ENCODE measurements at regions not wholly inside any gene's neighbourhood (a gene's known extent, or its start where the extent isn't known, plus 50 kb on each side); places are given as distances from the start of the nearest gene placed in this dataset.
"Not testable (repeated sequence)": the region's sequence is repeated elsewhere in the genome, so short reads cannot be mapped to it uniquely, and the experiment has no call there.

DNA sequence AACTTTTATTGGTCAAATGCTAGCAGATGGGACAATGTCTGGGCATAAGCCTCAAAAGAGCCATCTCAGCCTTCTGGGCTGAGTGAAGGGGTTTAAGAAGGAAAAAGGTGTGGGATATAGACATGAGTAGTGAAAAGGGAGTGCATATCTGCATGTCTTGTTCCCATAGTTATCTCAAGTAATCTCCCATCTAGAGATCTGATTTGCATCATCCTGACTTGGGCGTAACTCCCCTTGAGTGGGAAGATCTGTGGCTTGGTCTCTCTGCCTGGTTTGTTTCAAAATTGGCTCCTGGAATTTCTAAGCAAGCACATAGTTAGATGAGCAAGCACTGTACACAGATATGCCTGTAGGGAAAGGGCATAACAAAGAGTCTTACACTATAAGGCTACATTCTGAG, 228.9 kb downstream of the SPATA31A6 start:
- POLR2A ChIA-PET; intact Hi-C loops (cut with micrococcal nuclease): not testable (repeated sequence)

DNA sequence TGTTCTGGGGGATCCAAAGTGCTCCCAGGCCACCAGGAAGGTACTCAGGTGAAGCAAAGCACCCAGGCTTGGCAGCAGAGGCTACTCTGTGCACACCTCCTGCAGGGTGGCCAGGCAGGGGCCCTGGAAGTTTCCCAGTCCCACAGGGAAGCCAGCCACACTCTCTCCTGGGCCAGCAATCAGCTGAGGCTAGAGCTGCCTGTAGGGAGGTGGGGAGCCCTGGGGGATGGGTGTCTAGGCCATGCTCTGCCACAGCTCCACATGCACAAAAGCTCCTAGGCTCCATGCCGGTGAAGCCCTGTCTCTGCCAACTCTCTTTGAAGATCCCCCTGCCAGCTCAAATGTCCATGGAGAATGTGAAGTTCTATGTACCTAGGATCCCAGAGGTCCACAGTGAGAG, 231.4 kb downstream of the SPATA31A6 start:
- POLR2A ChIA-PET; DNase-seq (ENCODE audit: low read depth, low spot score); CTCF ChIA-PET; H3K79me2 ChIP-seq (ENCODE audit: insufficient read depth, low read length); RAD21 ChIA-PET (ENCODE audit: low non-redundant PET in 1 of 2, low total read pairs in 2 of 2, uncharacterized antibody in 2 of 2, unreplicated experiment in 2 of 2); H3K4me2 ChIP-seq (ENCODE audit: low read length); H3K9ac ChIP-seq (ENCODE audit: low read length); BruUV-seq (replicated peaks); H3K36me3 ChIP-seq (ENCODE audit: control insufficient read depth in 1 of 2, insufficient read depth in 2 of 2, low read length in 2 of 2); H3K27me3 ChIP-seq (ENCODE audit: insufficient read depth, low read length); H3K9me3 ChIP-seq (ENCODE audit: control insufficient read depth in 1 of 2, insufficient read depth in 1 of 2, low read depth in 1 of 2, low read length in 2 of 2); intact Hi-C loops (cut with micrococcal nuclease); H3K4me3 ChIP-seq (replicated peaks in 1 of 2; ENCODE audit: low read depth in 1 of 2, low read length in 2 of 2); H4K20me1 ChIP-seq (ENCODE audit: insufficient read depth); H3K9me2 ChIP-seq (ENCODE audit: insufficient read depth); H2AFZ ChIP-seq (ENCODE audit: low read depth, low read length, poor library complexity, severe bottlenecking); H3K4me1 ChIP-seq (ENCODE audit: control insufficient read depth in 1 of 2, insufficient read depth in 2 of 2, low read length in 2 of 2); H3K27ac ChIP-seq (ENCODE audit: low read depth, low read length); ATAC-seq: not testable (repeated sequence)

More for the DNA sequence above, 228.9 kb downstream of the SPATA31A6 start:
- H3K4me1 ChIP-seq (ENCODE audit: control insufficient read depth in 1 of 2, insufficient read depth in 2 of 2, low read length in 2 of 2); RAD21 ChIA-PET (ENCODE audit: low non-redundant PET in 1 of 2, low total read pairs in 2 of 2, uncharacterized antibody in 2 of 2, unreplicated experiment in 2 of 2); H3K27ac ChIP-seq (ENCODE audit: low read depth, low read length); H3K9ac ChIP-seq (ENCODE audit: low read length); DNase-seq (ENCODE audit: low read depth, low spot score); H3K4me2 ChIP-seq (ENCODE audit: low read length); ATAC-seq; H2AFZ ChIP-seq (ENCODE audit: low read depth, low read length, poor library complexity, severe bottlenecking); H3K36me3 ChIP-seq (ENCODE audit: control insufficient read depth in 1 of 2, insufficient read depth in 2 of 2, low read length in 2 of 2); H3K9me2 ChIP-seq (ENCODE audit: insufficient read depth); H3K79me2 ChIP-seq (ENCODE audit: insufficient read depth, low read length); H3K27me3 ChIP-seq (ENCODE audit: insufficient read depth, low read length); H3K4me3 ChIP-seq (replicated peaks in 1 of 2; ENCODE audit: low read depth in 1 of 2, low read length in 2 of 2); H3K9me3 ChIP-seq (ENCODE audit: control insufficient read depth in 1 of 2, insufficient read depth in 1 of 2, low read depth in 1 of 2, low read length in 2 of 2); BruUV-seq (replicated peaks); H4K20me1 ChIP-seq (ENCODE audit: insufficient read depth); CTCF ChIA-PET: not testable (repeated sequence)

DNA sequence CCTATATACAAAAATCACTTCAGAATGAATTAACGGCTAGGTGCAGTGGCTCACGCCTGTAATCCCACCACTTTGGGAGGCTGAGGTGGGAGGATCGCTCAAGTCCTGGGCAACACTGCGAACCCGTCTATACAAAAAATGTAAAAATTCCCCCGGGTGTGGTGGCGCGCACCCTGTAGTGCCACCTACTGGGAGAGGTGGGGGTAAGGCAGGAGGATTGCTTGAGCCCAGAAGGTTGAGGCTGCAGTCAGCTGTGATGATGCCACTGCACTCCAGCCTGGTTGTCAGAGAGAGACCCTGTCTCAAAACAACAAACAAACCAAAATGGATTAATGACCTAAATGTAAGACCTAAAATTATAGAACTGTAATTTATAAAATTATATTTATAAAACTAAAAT, 236.2 kb downstream of the SPATA31A6 start:
- H3K27me3 ChIP-seq (ENCODE audit: insufficient read depth, low read length); H3K9me2 ChIP-seq (ENCODE audit: insufficient read depth); POLR2A ChIA-PET; H3K79me2 ChIP-seq (ENCODE audit: insufficient read depth, low read length); H3K4me3 ChIP-seq (replicated peaks in 1 of 2; ENCODE audit: low read depth in 1 of 2, low read length in 2 of 2); DNase-seq (ENCODE audit: low read depth, low spot score); H3K27ac ChIP-seq (ENCODE audit: low read depth, low read length); BruUV-seq (replicated peaks); H3K4me2 ChIP-seq (ENCODE audit: low read length); intact Hi-C loops (cut with micrococcal nuclease); H4K20me1 ChIP-seq (ENCODE audit: insufficient read depth); H3K36me3 ChIP-seq (ENCODE audit: control insufficient read depth in 1 of 2, insufficient read depth in 2 of 2, low read length in 2 of 2); CTCF ChIA-PET; H2AFZ ChIP-seq (ENCODE audit: low read depth, low read length, poor library complexity, severe bottlenecking); RAD21 ChIA-PET (ENCODE audit: low non-redundant PET in 1 of 2, low total read pairs in 2 of 2, uncharacterized antibody in 2 of 2, unreplicated experiment in 2 of 2); H3K9me3 ChIP-seq (ENCODE audit: control insufficient read depth in 1 of 2, insufficient read depth in 1 of 2, low read depth in 1 of 2, low read length in 2 of 2); H3K9ac ChIP-seq (ENCODE audit: low read length): not testable (repeated sequence)
- ATAC-seq: peak; percentile 47; the same call in 1 of the 2 replicates
- H3K4me1 ChIP-seq (ENCODE audit: control insufficient read depth in 1 of 2, insufficient read depth in 2 of 2, low read length in 2 of 2): peaks cover 13 to 17% of the 10 kb centered on the region in 2 experiments; a peak in 3 of 4 replicates

DNA sequence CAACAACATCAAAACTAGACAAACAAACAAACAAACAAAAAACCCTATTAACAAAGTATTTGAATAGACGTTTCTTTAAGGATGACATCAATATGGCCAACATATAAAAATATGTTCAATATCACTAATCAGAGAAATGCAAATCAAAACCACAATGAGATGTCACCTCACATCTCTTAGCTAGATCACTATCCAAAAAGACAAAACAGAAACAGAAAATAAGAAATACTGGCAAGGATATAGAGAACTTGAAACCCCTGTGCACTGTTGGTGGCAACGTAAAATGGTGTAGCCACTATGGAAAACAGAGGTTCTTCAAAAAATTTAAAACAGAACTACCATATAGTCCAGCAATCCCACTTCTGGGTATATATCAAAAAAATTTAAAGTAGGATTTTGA, 236.9 kb downstream of the SPATA31A6 start:
- H3K9ac ChIP-seq (ENCODE audit: low read length); CTCF ChIA-PET; BruUV-seq (replicated peaks); H3K4me3 ChIP-seq (replicated peaks in 1 of 2; ENCODE audit: low read depth in 1 of 2, low read length in 2 of 2); DNase-seq (ENCODE audit: low read depth, low spot score); H3K4me2 ChIP-seq (ENCODE audit: low read length); ATAC-seq; H3K79me2 ChIP-seq (ENCODE audit: insufficient read depth, low read length); H3K9me2 ChIP-seq (ENCODE audit: insufficient read depth); H3K27ac ChIP-seq (ENCODE audit: low read depth, low read length); H3K9me3 ChIP-seq (ENCODE audit: control insufficient read depth in 1 of 2, insufficient read depth in 1 of 2, low read depth in 1 of 2, low read length in 2 of 2); H3K36me3 ChIP-seq (ENCODE audit: control insufficient read depth in 1 of 2, insufficient read depth in 2 of 2, low read length in 2 of 2); RAD21 ChIA-PET (ENCODE audit: low non-redundant PET in 1 of 2, low total read pairs in 2 of 2, uncharacterized antibody in 2 of 2, unreplicated experiment in 2 of 2); H3K27me3 ChIP-seq (ENCODE audit: insufficient read depth, low read length); intact Hi-C loops (cut with micrococcal nuclease); H4K20me1 ChIP-seq (ENCODE audit: insufficient read depth); H2AFZ ChIP-seq (ENCODE audit: low read depth, low read length, poor library complexity, severe bottlenecking); POLR2A ChIA-PET: not testable (repeated sequence)
- H3K4me1 ChIP-seq (ENCODE audit: control insufficient read depth in 1 of 2, insufficient read depth in 2 of 2, low read length in 2 of 2): peaks cover 13 to 17% of the 10 kb centered on the region in 2 experiments; a peak in 3 of 4 replicates

All from HCT116 (cell line).